ENCODE measurements at regions not wholly inside any gene's neighbourhood (a gene's known extent, or its start where the extent isn't known, plus 50 kb on each side); places are given as distances from the start of the nearest gene placed in this dataset.

DNA sequence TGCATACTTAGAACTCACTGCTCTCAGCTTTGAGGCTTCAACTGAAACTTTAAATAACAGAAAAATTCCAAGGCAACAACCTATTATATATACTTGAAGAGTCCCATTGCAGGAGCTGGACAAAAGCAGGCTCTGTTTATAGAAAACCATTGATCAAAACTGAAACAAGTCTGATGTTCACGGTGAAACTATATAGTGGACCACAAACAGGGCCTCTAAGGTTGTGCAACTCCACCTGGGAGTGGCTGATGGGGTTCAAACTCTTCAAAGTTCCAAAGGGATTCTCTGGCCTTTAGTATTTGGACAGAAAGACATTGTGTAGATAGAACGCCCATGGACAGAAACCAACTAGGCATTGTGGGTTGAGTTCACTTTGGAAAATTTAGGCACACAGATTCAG, 140.3 kb downstream of the ZC3H11B start:
- Mint-ChIP-seq H3K27ac (no peak overlapping the region), H3K4me3 (no peak overlapping the region), H3K4me1 (ENCODE audit: low read depth) (no peaks in the 10 kb centered on the region), H3K9me3 (no peaks in the 10 kb centered on the region), H3K36me3 (ENCODE audit: low read depth) (no peaks in the 10 kb centered on the region), H3K27me3 (no peaks in the 10 kb centered on the region)
- no peak for DNase-seq

DNA sequence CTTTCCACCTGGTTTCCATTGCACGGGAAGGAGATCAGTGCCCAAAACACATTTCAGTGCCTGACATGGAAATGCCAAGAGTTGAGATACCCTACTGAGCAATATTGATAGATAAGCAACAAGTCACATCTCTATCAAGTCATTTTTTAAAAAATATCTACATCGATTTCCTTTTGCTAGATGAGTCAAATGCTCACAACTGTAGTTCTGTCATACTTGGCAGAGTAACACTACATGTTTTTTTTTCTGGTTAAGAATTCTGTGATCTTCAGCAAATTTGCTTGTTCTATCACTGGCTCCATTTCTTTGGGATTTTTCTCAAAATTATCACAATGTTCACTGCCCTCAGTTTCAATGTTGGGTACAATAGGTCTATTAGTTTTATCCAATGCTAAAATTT, 145.4 kb downstream of the ZC3H11B start:
- no peak overlapping the region for H3K27ac Mint-ChIP-seq
- H3K36me3 Mint-ChIP-seq (ENCODE audit: low read depth), result no peaks in the 10 kb centered on the region
- H3K27me3 Mint-ChIP-seq, result peaks cover 2% of the 10 kb centered on the region
- DNase-seq, result no peak
- no peaks in the 10 kb centered on the region for H3K9me3 Mint-ChIP-seq
- H3K4me1 Mint-ChIP-seq (ENCODE audit: low read depth), result peaks cover 11% of the 10 kb centered on the region
- H3K4me3 Mint-ChIP-seq, result no peak overlapping the region

DNA sequence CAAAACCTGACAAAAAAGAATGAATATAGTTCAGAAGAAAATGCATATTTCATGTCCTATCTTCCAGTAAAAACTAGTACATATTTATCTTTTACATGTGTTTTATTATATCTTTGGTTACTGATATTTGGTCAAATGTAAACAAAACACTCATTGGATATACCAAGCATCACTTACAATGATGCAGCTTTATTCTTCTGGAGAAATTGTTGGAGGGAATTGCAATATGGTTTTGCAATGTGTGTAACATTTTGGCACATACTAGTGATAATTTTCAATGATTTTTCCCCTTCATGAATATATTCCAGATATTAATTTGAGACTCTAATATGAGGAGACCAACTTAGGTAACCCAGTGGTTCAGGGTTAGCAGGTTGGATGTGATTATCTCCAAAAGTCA, 146.1 kb downstream of the ZC3H11B start:
- H3K4me1 Mint-ChIP-seq (ENCODE audit: low read depth), result peaks cover 11% of the 10 kb centered on the region
- peaks cover 2% of the 10 kb centered on the region for H3K27me3 Mint-ChIP-seq
- H3K4me3 Mint-ChIP-seq, result no peak overlapping the region
- H3K27ac Mint-ChIP-seq, result no peak overlapping the region
- DNase-seq, result no peak
- no peaks in the 10 kb centered on the region for H3K36me3 Mint-ChIP-seq (ENCODE audit: low read depth)
- no peaks in the 10 kb centered on the region for H3K9me3 Mint-ChIP-seq

DNA sequence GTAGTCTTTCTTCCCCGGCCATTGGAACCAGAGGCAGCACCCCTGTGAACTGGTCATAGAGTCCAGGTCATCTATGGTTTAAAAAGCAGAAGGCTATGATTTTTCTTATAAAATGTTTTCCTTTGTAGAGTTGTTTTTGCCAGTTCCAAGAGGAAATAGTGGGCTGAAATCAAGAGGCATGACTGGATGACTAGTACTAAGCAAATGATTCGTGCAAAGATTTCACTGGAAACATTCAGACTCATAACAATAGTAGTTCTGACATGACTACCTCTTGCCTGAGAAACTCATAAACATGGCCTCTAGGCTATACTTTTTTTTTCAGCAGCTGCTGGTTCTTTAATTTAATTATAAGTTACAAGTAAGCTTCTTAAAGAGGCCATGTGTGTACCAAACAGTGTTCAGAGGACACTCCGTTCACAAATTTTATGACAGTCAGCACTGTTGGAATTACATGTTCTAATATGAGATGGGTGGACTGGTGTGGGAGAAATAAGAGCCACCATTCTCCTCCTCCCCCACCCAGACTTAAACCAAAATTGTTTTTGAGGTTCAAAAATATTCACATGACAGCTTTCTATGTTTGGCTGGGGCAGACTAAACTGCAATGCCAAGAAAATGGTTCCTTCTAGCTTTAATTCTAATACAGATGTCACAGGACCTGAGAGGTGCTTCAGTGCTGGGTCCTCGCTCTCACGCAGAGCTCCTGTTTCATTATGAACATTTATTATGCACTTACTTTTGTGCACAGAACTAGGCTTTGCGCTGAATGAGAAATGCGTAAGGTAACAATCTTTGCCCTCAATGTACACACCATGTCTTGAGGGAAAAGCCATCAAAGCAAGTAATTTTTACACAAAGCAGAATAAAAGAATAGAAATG, 147.5 kb downstream of the ZC3H11B start:
- Mint-ChIP-seq H3K4me3 (no peak overlapping the region), H3K4me1 (ENCODE audit: low read depth) (peaks cover 12% of the 10 kb centered on the region), H3K27me3 (peaks cover 2% of the 10 kb centered on the region), H3K9me3 (no peaks in the 10 kb centered on the region), H3K27ac (peak overlapping the region; percentile 79), H3K36me3 (ENCODE audit: low read depth) (no peaks in the 10 kb centered on the region)
- DNase-seq, result no peak

DNA sequence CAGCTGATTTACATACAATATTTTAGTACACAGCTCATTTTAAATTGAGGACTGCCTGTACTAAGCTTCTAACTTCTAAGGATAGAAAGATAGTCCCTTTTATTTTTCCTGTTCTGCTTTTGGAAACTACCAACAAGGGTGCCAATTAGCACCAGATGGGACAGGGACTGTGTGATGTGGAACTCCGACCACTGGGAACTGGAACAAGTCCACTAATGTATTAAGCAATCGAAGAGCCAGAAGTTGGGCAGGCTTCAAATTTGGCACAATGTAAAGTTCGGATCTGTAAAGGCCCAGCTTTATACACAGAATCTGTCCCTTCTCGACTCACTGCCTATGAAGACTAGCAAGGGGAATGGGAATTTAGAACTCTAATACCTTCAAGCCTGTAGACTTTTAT, 149.3 kb downstream of the ZC3H11B start:
- DNase-seq, result no peak
- Mint-ChIP-seq H3K27ac (no peak overlapping the region), H3K4me1 (ENCODE audit: low read depth) (peaks cover 12% of the 10 kb centered on the region)

DNA sequence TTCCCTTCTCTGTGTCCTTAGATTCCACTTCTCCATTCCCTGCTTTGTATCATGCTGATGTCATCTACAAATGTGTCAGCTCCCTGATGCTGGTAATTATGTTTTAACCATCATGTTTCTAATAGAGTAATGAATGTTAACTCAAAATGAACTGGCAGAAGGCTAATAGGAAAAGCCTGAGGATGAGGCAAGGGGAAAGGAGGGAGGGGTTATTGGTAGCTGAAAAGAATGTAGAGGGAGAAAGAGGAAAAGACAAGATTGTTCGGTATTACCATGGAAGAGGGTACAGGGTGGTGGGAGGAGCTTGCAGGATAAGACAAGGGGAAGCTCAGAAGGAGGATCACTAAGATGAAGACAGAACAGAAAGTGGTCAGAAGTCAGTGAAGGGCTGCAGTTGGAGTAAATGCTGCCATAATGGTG, 150.9 kb downstream of the ZC3H11B start:
- no peaks in the 10 kb centered on the region for H3K9me3 Mint-ChIP-seq
- H3K4me1 Mint-ChIP-seq (ENCODE audit: low read depth), result peaks cover 9% of the 10 kb centered on the region
- DNase-seq, result no peak
- H3K4me3 Mint-ChIP-seq, result no peak overlapping the region
- H3K36me3 Mint-ChIP-seq (ENCODE audit: low read depth), result no peaks in the 10 kb centered on the region
- H3K27ac Mint-ChIP-seq, result no peak overlapping the region
- no peaks in the 10 kb centered on the region for H3K27me3 Mint-ChIP-seq

More for the DNA sequence above, 149.3 kb downstream of the ZC3H11B start:
- H3K27me3 Mint-ChIP-seq, result peaks cover 2% of the 10 kb centered on the region
- H3K4me3 Mint-ChIP-seq, result no peak overlapping the region
- H3K36me3 Mint-ChIP-seq (ENCODE audit: low read depth), result no peaks in the 10 kb centered on the region
- no peaks in the 10 kb centered on the region for H3K9me3 Mint-ChIP-seq

DNA sequence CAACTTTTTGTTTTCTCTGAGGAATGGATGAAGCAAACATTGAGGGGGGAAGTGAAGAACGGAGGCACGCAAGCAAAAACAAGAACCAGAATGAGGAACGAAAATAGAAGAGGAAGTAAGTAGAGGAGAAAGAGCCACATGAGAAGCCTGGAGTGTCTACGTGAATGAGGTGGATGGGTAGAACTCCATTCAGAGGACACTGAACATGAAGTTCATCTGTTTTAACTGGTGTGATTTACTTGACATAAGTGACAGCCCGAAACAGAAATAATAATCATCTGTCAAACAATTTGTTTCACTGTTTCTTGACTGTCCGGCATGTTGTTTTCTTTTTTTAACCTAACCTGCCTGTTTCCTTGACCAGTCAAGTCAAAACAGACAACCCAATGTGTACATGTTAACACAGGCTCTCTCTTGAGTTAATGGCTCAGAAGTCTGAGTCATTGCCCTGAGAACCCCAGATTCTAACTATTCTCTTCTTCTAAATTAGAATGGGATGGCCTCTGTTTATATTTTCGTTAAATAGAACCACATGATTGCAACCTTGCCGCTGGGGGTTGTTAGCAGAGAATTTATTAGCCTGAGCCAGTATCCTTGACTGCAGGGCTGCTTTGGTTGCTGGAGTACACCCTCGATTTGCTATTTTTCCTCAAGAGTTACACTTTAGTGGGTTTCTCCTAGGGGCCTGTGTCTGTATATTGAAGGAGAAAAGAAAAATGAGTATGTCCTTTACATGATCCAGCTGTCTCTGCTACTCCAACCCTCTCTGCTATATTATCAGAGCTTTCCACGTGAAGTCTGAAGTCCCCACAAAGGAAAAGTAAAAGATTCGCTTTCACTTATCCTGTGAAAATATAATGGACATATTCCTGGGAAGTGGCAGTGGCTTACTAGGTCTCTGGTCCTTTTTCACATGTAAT, 151.7 kb downstream of the ZC3H11B start:
- Mint-ChIP-seq H3K4me3 (no peak overlapping the region), H3K36me3 (ENCODE audit: low read depth) (no peaks in the 10 kb centered on the region), H3K4me1 (ENCODE audit: low read depth) (peaks cover 9% of the 10 kb centered on the region), H3K9me3 (no peaks in the 10 kb centered on the region), H3K27ac (no peak overlapping the region), H3K27me3 (no peaks in the 10 kb centered on the region)
- no peak for DNase-seq

DNA sequence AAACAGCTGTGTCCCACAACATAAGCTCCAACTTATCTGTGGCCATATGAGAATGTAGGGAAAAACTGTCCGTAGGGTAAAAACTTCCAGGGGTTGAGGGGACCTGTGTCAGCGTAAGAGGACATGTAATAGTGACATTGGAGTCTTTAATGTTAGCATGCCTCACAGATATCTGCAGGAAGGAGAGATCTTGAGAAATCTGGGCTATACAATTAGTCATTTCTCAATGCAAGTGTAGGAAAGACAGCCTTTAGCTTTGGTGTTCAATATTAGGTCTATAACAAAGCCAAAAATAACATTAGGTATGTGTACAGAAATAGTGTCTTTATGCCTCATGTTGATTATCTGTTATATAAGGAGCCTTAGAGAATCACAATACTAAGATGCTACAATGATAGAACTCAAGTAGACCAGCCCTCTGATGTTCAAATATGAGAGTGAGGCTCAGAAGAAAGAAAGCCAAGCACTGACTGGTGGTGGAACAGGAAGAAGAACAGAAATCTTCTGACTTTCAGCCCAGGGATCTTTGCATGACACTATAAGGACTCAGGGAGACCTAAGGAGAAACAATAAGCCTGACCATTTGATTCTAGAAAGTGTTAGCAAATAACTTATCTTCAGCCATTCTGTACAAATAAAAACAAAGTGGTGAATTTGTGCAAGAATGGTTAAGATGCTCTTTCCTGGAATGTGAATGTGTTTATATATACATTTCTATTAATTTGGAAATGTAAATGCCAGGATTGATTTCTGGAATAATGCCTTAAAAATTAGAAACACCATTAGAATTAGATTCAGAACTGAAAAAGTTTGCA, 152.6 kb downstream of the ZC3H11B start:
- H3K27ac Mint-ChIP-seq, result no peak overlapping the region
- DNase-seq, result no peak
- H3K4me1 Mint-ChIP-seq (ENCODE audit: low read depth), result peaks cover 5% of the 10 kb centered on the region
- H3K27me3 Mint-ChIP-seq, result no peaks in the 10 kb centered on the region
- no peak overlapping the region for H3K4me3 Mint-ChIP-seq
- H3K36me3 Mint-ChIP-seq (ENCODE audit: low read depth), result no peaks in the 10 kb centered on the region
- H3K9me3 Mint-ChIP-seq, result no peaks in the 10 kb centered on the region

DNA sequence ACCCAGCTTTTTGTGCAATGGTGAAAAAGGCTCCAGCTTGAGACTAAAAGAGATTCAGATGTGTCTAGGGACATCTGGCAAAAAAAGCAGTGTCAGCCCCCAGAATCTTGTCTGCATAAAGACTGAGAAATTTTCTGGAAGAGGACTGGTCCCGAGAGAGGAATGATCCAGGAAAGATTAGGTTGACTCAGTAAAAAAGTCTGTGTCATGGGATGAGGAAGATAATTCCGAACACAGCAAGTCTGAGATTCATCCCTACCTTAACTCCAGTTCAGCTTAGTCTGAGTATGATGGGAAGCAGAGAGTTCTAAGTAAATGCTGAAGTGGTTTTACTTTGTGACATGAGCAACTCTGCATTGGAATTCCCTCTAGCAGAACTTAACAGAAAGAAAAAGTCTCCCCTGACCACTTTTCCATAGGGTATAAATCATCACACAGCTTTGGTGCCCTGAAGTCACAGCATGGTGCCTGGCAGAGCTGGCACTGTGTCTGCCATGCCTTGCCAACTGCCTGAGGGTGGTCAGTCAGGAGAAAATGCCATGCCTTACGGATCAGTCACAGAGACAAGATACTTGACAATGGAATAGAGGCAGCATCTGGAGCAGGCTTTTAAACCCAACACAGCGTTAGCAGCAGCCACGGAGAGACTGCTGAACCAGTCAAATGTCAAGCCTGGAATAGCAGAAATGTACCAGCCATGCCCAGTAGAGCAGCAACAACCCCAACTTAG, 153.4 kb downstream of the ZC3H11B start:
- Mint-ChIP-seq H3K4me1 (ENCODE audit: low read depth) (peaks cover 2% of the 10 kb centered on the region), H3K4me3 (no peak overlapping the region), H3K36me3 (ENCODE audit: low read depth) (no peaks in the 10 kb centered on the region), H3K9me3 (no peaks in the 10 kb centered on the region), H3K27me3 (peaks cover 2% of the 10 kb centered on the region), H3K27ac (no peak overlapping the region)
- DNase-seq, result no peak

DNA sequence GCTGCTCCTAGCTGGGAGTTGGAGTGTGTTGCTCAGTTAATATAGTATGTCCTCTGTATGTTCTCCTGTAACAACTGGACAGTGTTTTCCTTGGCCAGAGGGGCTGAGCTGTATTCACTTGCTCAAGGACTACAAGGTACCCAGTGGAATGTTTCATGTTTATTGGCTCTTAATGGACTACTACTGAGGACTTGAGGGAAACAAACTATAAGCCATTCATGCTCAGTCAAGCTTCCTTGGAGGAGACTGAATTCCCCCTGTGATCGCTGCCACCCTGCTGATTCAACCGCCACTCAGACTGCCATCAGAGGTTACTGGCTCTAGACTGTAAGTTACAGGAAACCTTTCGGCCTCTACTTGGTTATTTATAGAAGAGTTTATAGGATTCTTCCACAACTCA, 166.6 kb downstream of the ZC3H11B start:
- H3K9me3 Mint-ChIP-seq, result no peaks in the 10 kb centered on the region
- no peak overlapping the region for H3K27ac Mint-ChIP-seq
- DNase-seq, result no peak
- H3K4me1 Mint-ChIP-seq (ENCODE audit: low read depth), result no peaks in the 10 kb centered on the region
- H3K4me3 Mint-ChIP-seq, result no peak overlapping the region
- H3K36me3 Mint-ChIP-seq (ENCODE audit: low read depth), result no peaks in the 10 kb centered on the region
- no peaks in the 10 kb centered on the region for H3K27me3 Mint-ChIP-seq

DNA sequence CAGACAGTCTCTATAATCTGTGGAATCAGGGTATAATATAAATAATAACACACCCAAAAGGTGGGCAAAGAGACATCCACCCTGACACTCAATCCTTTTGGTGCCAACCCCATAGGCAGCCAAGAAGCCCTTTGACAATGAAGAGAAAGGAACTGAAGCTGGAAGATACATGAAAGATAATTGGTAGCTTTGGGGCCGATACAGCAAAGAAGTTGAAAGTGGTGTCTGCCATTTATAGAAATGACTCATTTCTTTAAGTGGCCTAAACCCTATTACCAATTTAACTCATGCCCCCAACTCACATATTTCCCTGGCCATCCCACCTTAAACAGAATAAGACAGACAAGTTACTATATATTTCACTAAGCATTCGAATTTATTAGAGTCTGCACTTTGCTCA, 167.0 kb downstream of the ZC3H11B start:
- no peaks in the 10 kb centered on the region for H3K9me3 Mint-ChIP-seq
- no peak overlapping the region for H3K27ac Mint-ChIP-seq
- H3K4me3 Mint-ChIP-seq, result no peak overlapping the region
- no peaks in the 10 kb centered on the region for H3K27me3 Mint-ChIP-seq
- no peaks in the 10 kb centered on the region for H3K36me3 Mint-ChIP-seq (ENCODE audit: low read depth)
- H3K4me1 Mint-ChIP-seq (ENCODE audit: low read depth), result no peaks in the 10 kb centered on the region
- no peak for DNase-seq

DNA sequence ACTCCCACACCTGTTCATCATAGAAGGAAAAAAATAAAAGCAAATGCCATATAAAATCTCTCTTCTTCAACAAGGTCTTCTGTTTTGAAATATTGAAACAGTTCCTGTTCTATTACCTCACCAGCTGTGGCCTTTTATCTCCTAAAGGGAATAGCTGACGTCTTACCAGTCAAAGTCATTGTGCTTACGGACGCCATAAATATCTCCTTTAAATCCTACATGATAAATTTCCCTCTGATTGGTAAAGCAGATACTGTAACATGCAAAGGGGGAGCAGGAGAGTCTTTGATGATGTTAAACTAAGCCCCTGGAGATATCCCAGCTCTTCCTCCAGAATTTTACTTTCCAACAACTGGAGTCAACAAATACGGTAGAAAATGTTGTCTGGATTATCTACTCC, 168.4 kb downstream of the ZC3H11B start:
- Mint-ChIP-seq H3K4me1 (ENCODE audit: low read depth) (no peaks in the 10 kb centered on the region), H3K27me3 (no peaks in the 10 kb centered on the region), H3K36me3 (ENCODE audit: low read depth) (no peaks in the 10 kb centered on the region), H3K27ac (no peak overlapping the region), H3K9me3 (no peaks in the 10 kb centered on the region), H3K4me3 (no peak overlapping the region)
- no peak for DNase-seq

DNA sequence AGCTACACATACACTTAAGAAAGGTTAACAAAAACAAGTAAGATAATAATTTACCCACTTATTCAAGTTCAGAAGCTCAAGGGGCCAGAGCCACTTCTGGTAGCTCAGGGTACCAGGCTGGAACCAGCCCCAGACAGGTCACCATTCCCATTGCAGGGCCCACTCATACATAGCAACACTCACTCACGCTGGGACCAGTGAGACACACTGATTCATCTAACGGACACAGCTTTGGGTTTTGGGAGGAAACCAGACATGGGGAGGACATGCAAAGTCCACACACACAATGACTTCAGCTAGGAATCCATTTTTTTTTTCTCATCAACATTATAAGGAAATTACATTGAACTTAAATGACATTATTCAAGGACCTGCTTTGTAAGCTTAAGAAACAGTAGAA, 169.1 kb downstream of the ZC3H11B start:
- Mint-ChIP-seq H3K4me3 (no peak overlapping the region), H3K27ac (no peak overlapping the region), H3K4me1 (ENCODE audit: low read depth) (no peaks in the 10 kb centered on the region), H3K36me3 (ENCODE audit: low read depth) (no peaks in the 10 kb centered on the region), H3K27me3 (no peaks in the 10 kb centered on the region), H3K9me3 (no peaks in the 10 kb centered on the region)
- DNase-seq, result no peak

DNA sequence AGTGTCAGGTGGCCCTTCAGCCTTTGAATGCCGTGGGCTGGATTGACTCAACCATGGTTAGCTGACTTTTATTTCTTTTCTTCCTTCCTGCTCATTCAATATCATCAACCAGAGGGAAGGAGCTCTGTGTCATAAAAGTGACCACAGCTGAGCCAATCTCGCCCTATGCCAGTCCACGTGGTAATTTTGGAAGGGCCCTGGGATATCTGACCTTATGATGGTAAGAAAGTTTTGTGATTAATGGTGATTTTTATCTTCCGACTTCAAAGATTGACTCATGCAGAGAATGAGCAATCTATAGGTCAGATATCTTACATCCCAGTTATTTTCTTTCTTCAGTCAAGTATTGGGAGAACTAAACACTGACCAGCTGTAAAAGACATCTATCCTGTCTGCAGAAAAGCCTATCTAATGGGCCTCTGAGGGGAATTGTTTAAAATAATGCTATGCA, 170.3 kb downstream of the ZC3H11B start:
- DNase-seq, result no peak
- Mint-ChIP-seq H3K4me1 (ENCODE audit: low read depth) (no peaks in the 10 kb centered on the region), H3K27ac (no peak overlapping the region), H3K4me3 (no peak overlapping the region), H3K9me3 (no peaks in the 10 kb centered on the region), H3K36me3 (ENCODE audit: low read depth) (no peaks in the 10 kb centered on the region), H3K27me3 (no peaks in the 10 kb centered on the region)
